Fibroblast of pulmonary artery (primary cell): ENCODE measurements at regions not wholly inside any gene's neighbourhood (a gene's known extent, or its start where the extent isn't known, plus 50 kb on each side); places are given as distances from the start of the nearest gene placed in this dataset.

Experiments used
- DNase-seq: peaks from one replicate; pipeline ENCODE4 v3.0.0-alpha.2; 2010; ENCODE audit warnings: low read depth
- H3K4me3 ChIP-seq: replicated peaks from 2 replicates; pipeline ENCODE4 v1.5.1; 2011; ENCODE audit warnings: low read depth, mild to moderate bottlenecking, control low read depth, low read length, moderate library complexity
- TF ChIP-seq, protein P1 (sequence below): IDR thresholded peaks from 2 replicates; pipeline ENCODE4 v1.5.1; 2011; ENCODE audit warnings: mild to moderate bottlenecking, control low read depth, low read length, inconsistent platforms; ENCODE audit errors: missing control alignments

DNA sequence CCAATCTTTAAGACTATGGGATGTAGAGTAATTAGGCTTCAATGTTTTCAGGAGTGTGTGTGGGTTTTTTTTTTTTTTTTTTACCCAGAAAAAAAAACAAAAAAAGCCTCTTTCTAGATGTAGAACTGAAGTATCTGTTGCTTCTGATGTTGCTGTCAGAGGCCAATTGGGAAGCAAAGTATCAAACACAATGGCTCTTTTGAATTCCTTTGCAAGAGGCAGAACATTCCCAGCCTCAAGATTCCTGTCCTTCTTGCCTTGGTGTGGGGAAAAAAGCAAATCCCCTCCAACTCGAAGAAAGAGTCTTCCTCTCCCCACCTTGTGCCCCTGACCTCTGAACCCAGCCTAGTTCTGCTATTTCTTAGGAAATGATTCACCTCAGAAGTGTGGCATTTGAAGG, 55.4 kb upstream of the LMO4 start:
- TF ChIP-seq, protein P1, sequence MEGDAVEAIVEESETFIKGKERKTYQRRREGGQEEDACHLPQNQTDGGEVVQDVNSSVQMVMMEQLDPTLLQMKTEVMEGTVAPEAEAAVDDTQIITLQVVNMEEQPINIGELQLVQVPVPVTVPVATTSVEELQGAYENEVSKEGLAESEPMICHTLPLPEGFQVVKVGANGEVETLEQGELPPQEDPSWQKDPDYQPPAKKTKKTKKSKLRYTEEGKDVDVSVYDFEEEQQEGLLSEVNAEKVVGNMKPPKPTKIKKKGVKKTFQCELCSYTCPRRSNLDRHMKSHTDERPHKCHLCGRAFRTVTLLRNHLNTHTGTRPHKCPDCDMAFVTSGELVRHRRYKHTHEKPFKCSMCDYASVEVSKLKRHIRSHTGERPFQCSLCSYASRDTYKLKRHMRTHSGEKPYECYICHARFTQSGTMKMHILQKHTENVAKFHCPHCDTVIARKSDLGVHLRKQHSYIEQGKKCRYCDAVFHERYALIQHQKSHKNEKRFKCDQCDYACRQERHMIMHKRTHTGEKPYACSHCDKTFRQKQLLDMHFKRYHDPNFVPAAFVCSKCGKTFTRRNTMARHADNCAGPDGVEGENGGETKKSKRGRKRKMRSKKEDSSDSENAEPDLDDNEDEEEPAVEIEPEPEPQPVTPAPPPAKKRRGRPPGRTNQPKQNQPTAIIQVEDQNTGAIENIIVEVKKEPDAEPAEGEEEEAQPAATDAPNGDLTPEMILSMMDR = no peak
- no peak overlapping the region for H3K4me3 ChIP-seq

DNA sequence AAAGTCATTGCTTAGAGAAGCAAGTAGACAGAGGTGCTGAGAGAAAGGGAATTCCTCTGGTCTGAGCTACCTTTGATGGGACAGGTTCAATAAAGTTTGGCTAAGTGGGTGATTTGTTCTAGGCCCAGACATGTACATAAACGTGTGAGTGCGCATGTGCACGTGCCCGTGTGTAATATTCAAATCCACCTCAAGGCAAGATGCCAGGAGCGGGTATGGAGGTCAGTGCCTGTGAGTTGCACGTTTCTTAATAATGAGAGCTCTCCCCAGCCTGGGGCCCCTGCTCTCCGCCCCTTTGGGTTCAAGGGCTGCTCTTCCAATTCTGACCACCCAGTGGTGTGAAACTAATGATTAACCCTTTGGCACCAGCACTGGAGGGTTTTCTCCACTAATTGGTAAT, 53.8 kb upstream of the LMO4 start:
- H3K4me3 ChIP-seq = no peak overlapping the region
- TF ChIP-seq, protein P1 = no peak
- no peak for DNase-seq

More for the DNA sequence above, 55.4 kb upstream of the LMO4 start:
- DNase-seq = no peak

DNA sequence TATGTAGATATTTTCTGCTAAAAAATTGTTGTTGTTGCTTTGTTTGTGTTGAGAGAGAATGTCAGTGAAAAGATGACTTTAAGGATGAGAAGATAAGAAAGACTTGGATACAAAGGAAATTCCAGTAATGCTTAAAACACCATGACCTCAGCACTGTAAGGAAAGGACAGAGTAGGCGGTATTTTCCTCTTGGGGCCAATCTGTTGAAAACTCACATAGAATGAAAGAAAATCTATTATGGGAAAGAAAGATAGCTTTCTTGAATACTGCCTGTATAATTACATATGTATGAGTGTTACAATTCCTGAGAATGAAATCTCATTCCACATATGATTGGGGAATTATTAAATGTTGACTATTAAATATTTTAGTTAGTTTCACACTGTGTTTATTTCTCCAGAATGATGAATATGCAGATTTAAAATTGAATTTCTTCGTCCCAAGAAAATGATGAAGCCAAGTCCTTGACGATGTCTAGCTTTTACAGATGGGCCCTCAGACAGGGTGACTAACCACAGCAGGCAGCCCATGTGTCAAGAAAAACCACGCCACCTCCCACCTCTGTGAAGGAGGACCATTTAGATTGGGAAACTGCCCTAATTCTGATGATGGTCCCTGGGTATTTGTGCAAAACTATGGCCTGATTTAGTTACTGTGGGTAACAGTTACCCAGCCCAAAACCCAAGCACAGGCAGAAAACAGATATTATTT, 49.7 kb upstream of the LMO4 start:
- peak; percentile 46 for DNase-seq
- TF ChIP-seq, protein P1 = no peak
- no peak overlapping the region for H3K4me3 ChIP-seq
